ENCODE measurements at regions not wholly inside any gene's neighbourhood (a gene's known extent, or its start where the extent isn't known, plus 50 kb on each side); places are given as distances from the start of the nearest gene placed in this dataset.

DNA sequence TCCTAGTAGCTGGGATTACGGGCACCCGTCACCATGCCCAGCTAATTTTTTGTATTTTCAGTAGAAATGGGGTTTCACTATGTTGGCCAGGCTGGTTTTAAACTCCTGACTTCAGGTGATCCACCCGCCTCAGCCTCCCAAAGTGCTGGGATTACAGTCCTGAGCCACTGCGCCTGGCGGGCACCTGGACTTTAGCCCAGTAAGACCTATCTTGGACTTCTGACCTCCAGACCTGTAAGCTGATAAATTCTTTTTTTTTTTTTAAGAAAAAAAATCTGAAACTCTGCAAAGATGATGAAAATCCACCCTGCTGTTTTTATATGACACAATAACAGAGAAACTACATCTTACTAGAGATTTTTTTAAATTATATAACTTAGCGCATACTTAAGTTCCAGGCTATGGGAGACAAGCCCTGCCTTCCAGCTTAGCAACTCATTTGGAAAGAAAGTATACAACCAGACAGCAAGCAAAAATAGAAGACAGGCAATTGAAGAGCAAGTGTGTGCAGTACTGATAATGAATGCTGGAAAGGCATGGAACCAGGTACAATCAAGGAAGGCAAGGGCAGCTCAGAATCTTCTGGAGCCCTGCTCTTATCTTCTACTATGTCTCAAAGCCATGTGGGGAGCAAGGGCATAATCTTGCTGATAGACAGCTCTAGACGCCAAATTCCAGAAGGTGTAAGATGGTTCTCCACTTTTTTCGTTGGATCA lies 104.2 kb downstream of the CD83 start:
- TF ChIP-seq, protein P1, sequence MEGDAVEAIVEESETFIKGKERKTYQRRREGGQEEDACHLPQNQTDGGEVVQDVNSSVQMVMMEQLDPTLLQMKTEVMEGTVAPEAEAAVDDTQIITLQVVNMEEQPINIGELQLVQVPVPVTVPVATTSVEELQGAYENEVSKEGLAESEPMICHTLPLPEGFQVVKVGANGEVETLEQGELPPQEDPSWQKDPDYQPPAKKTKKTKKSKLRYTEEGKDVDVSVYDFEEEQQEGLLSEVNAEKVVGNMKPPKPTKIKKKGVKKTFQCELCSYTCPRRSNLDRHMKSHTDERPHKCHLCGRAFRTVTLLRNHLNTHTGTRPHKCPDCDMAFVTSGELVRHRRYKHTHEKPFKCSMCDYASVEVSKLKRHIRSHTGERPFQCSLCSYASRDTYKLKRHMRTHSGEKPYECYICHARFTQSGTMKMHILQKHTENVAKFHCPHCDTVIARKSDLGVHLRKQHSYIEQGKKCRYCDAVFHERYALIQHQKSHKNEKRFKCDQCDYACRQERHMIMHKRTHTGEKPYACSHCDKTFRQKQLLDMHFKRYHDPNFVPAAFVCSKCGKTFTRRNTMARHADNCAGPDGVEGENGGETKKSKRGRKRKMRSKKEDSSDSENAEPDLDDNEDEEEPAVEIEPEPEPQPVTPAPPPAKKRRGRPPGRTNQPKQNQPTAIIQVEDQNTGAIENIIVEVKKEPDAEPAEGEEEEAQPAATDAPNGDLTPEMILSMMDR (IDR thresholded peaks at IDR 0.05; ENCODE audit: partially characterized antibody, unreplicated experiment), result no peak
- Mint-ChIP-seq H3K27ac (ENCODE audit: unreplicated experiment) (no peak overlapping the region), H3K9me3 (ENCODE audit: unreplicated experiment) (peaks cover 6% of the 10 kb centered on the region), H3K36me3 (ENCODE audit: unreplicated experiment) (no peaks in the 10 kb centered on the region), H3K4me1 (ENCODE audit: low read depth, unreplicated experiment) (peaks cover 2% of the 10 kb centered on the region), H3K4me3 (ENCODE audit: unreplicated experiment) (no peak overlapping the region), H3K27me3 (ENCODE audit: unreplicated experiment) (no peaks in the 10 kb centered on the region)
- no peak for DNase-seq

GRCh38 chr6:14222956-14223355 lies 105.4 kb downstream of the CD83 start:
- H3K4me3 Mint-ChIP-seq (ENCODE audit: unreplicated experiment), result no peak overlapping the region
- TF ChIP-seq, protein P1 (IDR thresholded peaks at IDR 0.05; ENCODE audit: partially characterized antibody, unreplicated experiment), result no peak
- H3K27ac Mint-ChIP-seq (ENCODE audit: unreplicated experiment), result no peak overlapping the region

GRCh38 chr6:14224359-14225103 lies 107.0 kb downstream of the CD83 start:
- peaks cover 2% of the 10 kb centered on the region for H3K4me1 Mint-ChIP-seq (ENCODE audit: low read depth, unreplicated experiment)
- TF ChIP-seq, protein P1 (IDR thresholded peaks at IDR 0.05; ENCODE audit: partially characterized antibody, unreplicated experiment), result no peak

More at GRCh38 chr6:14222956-14223355, 105.4 kb downstream of the CD83 start:
- H3K4me1 Mint-ChIP-seq (ENCODE audit: low read depth, unreplicated experiment), result peaks cover 2% of the 10 kb centered on the region
- no peaks in the 10 kb centered on the region for H3K27me3 Mint-ChIP-seq (ENCODE audit: unreplicated experiment)
- peaks cover 6% of the 10 kb centered on the region for H3K9me3 Mint-ChIP-seq (ENCODE audit: unreplicated experiment)
- DNase-seq, result no peak
- H3K36me3 Mint-ChIP-seq (ENCODE audit: unreplicated experiment), result no peaks in the 10 kb centered on the region

GRCh38 chr6:14226051-14226660 lies 108.6 kb downstream of the CD83 start:
- no peak for DNase-seq
- H3K27ac Mint-ChIP-seq (ENCODE audit: unreplicated experiment), result no peak overlapping the region
- TF ChIP-seq, protein P1 (IDR thresholded peaks at IDR 0.05; ENCODE audit: partially characterized antibody, unreplicated experiment), result no peak
- no peak overlapping the region for H3K4me3 Mint-ChIP-seq (ENCODE audit: unreplicated experiment)
- H3K4me1 Mint-ChIP-seq (ENCODE audit: low read depth, unreplicated experiment), result no peaks in the 10 kb centered on the region
- H3K36me3 Mint-ChIP-seq (ENCODE audit: unreplicated experiment), result no peaks in the 10 kb centered on the region
- peaks cover 4% of the 10 kb centered on the region for H3K9me3 Mint-ChIP-seq (ENCODE audit: unreplicated experiment)
- no peaks in the 10 kb centered on the region for H3K27me3 Mint-ChIP-seq (ENCODE audit: unreplicated experiment)

More at GRCh38 chr6:14224359-14225103, 107.0 kb downstream of the CD83 start:
- no peak for DNase-seq
- no peak overlapping the region for H3K4me3 Mint-ChIP-seq (ENCODE audit: unreplicated experiment)
- no peaks in the 10 kb centered on the region for H3K27me3 Mint-ChIP-seq (ENCODE audit: unreplicated experiment)
- no peaks in the 10 kb centered on the region for H3K36me3 Mint-ChIP-seq (ENCODE audit: unreplicated experiment)
- H3K27ac Mint-ChIP-seq (ENCODE audit: unreplicated experiment), result no peak overlapping the region
- H3K9me3 Mint-ChIP-seq (ENCODE audit: unreplicated experiment), result peaks cover 6% of the 10 kb centered on the region

Data from glutamatergic neuron (in vitro differentiated cells).